VCaP (cell line): ENCODE measurements at regions not wholly inside any gene's neighbourhood (a gene's known extent, or its start where the extent isn't known, plus 50 kb on each side); places are given as distances from the start of the nearest gene placed in this dataset.

Source experiments
- H3K27ac ChIP-seq: fragments of 450-650 bp; 2 replicates; pipeline ENCODE4 v1.5.1; 2017
- TF ChIP-seq, protein P1 (sequence below): fragments of 450-650 bp; conservative IDR thresholded peaks from 2 replicates; pipeline ENCODE4 v1.5.1; 2017; ENCODE audit warnings: mild to moderate bottlenecking, moderate library complexity

DNA sequence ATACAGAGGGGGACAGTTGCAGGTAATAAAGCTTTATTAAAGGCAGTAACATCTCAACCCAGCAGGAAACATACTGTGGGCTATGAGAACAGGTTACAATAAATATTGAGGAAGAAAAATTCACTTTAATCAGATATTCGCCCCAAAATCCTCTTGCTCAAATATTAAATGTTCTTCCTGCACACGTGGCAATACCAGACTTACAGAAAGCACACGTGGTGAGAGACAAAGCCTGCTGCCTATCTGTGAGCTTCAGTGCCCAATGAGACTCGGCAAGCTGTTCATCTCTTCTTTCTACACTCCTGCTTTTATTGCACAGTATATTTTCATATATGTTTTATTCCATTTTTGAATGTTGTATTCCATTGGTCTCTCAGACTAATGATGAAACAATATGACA, 113.2 kb downstream of the OR13A1 start:
- TF ChIP-seq, protein P1, sequence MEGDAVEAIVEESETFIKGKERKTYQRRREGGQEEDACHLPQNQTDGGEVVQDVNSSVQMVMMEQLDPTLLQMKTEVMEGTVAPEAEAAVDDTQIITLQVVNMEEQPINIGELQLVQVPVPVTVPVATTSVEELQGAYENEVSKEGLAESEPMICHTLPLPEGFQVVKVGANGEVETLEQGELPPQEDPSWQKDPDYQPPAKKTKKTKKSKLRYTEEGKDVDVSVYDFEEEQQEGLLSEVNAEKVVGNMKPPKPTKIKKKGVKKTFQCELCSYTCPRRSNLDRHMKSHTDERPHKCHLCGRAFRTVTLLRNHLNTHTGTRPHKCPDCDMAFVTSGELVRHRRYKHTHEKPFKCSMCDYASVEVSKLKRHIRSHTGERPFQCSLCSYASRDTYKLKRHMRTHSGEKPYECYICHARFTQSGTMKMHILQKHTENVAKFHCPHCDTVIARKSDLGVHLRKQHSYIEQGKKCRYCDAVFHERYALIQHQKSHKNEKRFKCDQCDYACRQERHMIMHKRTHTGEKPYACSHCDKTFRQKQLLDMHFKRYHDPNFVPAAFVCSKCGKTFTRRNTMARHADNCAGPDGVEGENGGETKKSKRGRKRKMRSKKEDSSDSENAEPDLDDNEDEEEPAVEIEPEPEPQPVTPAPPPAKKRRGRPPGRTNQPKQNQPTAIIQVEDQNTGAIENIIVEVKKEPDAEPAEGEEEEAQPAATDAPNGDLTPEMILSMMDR, result no peak
- no peak overlapping the region for H3K27ac ChIP-seq

GRCh38 chr10:45204954-45205775, 110.2 kb downstream of the OR13A1 start:
- TF ChIP-seq, protein P1, result no peak
- no peak overlapping the region for H3K27ac ChIP-seq

DNA sequence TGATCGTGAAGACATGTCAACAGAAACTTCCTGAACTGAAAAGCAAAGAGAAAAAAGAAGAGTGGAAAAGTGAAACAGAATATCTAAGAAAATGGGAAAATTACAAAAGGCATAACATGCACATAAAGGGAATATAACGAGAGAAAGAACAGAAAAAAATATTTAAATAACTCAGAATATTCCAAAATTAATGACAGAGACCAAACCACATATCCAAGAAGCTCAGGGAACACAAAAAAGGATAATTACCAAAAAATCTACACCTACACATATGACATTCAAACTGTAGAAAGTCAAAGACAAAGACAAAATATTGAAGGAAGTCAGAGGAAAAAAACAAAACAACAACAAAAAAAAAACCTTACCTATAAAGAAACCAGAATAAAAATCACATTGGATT, 105.5 kb downstream of the OR13A1 start:
- no peak overlapping the region for H3K27ac ChIP-seq
- TF ChIP-seq, protein P1, result no peak

DNA sequence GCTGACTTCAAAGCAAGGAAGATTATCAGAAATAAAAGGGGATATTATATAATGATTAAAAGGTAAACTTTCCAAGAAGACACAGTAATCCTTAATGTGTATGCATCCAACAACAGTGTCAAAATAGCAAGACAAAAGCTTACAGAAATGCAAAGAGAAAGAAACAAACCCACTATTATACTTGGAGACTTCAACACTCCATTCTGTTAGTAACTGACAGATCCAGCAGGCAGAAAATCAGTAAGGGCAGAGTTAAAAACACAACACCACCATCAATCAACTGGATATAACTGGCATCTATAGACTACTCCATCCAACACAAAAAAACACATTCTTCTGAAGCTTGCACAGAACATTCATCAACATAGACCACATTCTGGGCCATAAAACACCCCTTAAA, 103.8 kb downstream of the OR13A1 start:
- TF ChIP-seq, protein P1, result no peak

GRCh38 chr10:45219416-45219815, 96.0 kb downstream of the OR13A1 start:
- TF ChIP-seq, protein P1, result no peak
- no peak overlapping the region for H3K27ac ChIP-seq

More for the DNA sequence above, 103.8 kb downstream of the OR13A1 start:
- no peak overlapping the region for H3K27ac ChIP-seq

GRCh38 chr10:45220931-45221330, 94.5 kb downstream of the OR13A1 start:
- TF ChIP-seq, protein P1, result no peak

GRCh38 chr10:45224219-45224841, 91.1 kb downstream of the OR13A1 start:
- TF ChIP-seq, protein P1, result no peak
- no peak overlapping the region for H3K27ac ChIP-seq

More at GRCh38 chr10:45220931-45221330, 94.5 kb downstream of the OR13A1 start:
- H3K27ac ChIP-seq, result no peak overlapping the region
